ENCODE measurements at regions not wholly inside any gene's neighbourhood (a gene's known extent, or its start where the extent isn't known, plus 50 kb on each side); places are given as distances from the start of the nearest gene placed in this dataset.

DNA sequence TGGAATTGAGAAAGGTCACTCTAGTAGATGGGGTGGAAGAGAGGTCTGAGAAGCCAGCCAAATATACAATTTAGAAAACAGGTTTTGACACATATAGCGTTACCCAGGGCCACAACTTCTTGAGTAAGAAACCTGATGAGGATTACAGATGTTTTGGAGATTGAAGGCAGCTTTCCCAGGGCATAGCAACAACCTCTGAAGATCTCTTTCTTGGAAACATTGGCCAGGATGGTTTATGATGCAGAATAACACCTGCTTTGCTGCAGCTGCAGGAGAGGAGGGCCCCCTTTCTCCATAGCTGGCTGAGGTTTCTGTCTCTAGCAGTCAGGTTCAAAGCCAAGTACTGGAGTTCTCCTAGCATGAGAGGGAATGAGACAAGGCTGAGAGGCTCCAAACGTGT is 75.1 kb upstream of the NUP50 start:
- TF ChIP-seq FOXP1 (CRISPR knock-in tag; IDR thresholded peaks at IDR 0.05; ENCODE audit: borderline replicate concordance) (no peak), TP53 (CRISPR knock-in tag; IDR thresholded peaks at IDR 0.05) (no peak), SP1 (CRISPR knock-in tag; conservative IDR thresholded peaks at IDR 0.05) (no peak), NFE2L1 (CRISPR knock-in tag; IDR thresholded peaks at IDR 0.05) (no peak), ZNF138 (CRISPR knock-in tag; conservative IDR thresholded peaks at IDR 0.05) (no peak), IRF2 (CRISPR knock-in tag; IDR thresholded peaks at IDR 0.05; ENCODE audit: borderline replicate concordance, low read depth) (no peak)
- TF ChIP-seq, protein P1, sequence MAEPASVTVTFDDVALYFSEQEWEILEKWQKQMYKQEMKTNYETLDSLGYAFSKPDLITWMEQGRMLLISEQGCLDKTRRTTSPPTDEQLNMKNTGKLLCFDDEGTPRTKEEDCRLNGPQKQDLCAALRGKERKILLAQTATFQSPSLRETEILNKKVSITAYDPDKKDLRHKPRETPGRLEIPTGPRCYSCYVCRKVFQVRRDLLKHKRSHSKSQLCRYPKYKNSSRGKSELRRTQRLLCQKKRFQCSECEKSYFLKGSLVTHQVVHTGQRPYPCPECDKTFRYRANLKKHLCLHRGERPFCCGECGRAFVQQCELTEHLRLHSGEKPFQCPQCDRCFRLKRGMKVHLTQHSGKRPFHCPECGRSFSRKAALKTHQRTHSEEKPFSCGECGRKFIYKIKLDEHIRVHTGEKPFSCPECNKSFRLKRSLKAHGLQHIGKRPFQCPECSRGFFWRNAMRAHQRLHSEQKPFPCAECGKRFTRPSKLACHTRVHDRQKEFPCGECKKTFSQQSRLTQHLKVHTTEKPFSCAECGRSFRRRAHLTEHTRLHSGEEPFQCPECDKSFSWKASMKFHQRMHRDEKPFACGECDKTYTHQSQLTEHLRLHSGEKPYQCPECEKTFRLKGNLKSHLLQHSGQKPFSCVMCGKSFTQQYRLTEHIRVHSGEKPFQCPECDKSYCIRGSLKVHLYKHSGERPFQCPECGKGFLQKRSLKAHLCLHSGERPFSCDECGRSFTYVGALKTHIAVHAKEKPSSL (CRISPR knock-in tag; conservative IDR thresholded peaks at IDR 0.05), result no peak
- TF ChIP-seq, protein P2, sequence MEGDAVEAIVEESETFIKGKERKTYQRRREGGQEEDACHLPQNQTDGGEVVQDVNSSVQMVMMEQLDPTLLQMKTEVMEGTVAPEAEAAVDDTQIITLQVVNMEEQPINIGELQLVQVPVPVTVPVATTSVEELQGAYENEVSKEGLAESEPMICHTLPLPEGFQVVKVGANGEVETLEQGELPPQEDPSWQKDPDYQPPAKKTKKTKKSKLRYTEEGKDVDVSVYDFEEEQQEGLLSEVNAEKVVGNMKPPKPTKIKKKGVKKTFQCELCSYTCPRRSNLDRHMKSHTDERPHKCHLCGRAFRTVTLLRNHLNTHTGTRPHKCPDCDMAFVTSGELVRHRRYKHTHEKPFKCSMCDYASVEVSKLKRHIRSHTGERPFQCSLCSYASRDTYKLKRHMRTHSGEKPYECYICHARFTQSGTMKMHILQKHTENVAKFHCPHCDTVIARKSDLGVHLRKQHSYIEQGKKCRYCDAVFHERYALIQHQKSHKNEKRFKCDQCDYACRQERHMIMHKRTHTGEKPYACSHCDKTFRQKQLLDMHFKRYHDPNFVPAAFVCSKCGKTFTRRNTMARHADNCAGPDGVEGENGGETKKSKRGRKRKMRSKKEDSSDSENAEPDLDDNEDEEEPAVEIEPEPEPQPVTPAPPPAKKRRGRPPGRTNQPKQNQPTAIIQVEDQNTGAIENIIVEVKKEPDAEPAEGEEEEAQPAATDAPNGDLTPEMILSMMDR (IDR thresholded peaks at IDR 0.05), result no peak
- TF ChIP-seq, protein P3, sequence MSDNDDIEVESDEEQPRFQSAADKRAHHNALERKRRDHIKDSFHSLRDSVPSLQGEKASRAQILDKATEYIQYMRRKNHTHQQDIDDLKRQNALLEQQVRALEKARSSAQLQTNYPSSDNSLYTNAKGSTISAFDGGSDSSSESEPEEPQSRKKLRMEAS (CRISPR knock-in tag; IDR thresholded peaks at IDR 0.05), result no peak
